ENCODE measurements at regions not wholly inside any gene's neighbourhood (a gene's known extent, or its start where the extent isn't known, plus 50 kb on each side); places are given as distances from the start of the nearest gene placed in this dataset.
"Not testable (repeated sequence)": the region's sequence is repeated elsewhere in the genome, so short reads cannot be mapped to it uniquely, and the experiment has no call there.

DNA sequence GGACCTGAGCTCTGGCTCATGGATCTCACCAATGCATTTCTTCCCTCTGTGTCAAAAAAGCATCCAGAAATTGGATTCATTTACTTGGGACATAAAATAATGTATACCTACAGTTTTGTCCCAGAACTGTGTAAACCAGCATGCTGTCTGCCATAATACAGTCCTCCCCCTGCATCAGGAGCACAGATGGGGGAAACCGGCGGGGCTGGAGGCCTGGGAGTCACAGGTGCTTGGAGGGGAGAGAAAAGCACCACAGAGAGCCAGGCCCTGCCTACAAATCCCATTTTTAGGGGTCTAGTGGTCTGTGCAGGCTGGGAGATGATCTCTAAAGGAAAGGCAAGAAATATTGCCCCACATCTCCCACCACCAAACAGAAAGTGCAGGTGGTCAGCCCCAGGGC is 91.8 kb downstream of the POTEM start:
- not testable (repeated sequence) for TF ChIP-seq POLR2AphosphoS5 (IDR thresholded peaks at IDR 0.05)
- TF ChIP-seq, protein P1, sequence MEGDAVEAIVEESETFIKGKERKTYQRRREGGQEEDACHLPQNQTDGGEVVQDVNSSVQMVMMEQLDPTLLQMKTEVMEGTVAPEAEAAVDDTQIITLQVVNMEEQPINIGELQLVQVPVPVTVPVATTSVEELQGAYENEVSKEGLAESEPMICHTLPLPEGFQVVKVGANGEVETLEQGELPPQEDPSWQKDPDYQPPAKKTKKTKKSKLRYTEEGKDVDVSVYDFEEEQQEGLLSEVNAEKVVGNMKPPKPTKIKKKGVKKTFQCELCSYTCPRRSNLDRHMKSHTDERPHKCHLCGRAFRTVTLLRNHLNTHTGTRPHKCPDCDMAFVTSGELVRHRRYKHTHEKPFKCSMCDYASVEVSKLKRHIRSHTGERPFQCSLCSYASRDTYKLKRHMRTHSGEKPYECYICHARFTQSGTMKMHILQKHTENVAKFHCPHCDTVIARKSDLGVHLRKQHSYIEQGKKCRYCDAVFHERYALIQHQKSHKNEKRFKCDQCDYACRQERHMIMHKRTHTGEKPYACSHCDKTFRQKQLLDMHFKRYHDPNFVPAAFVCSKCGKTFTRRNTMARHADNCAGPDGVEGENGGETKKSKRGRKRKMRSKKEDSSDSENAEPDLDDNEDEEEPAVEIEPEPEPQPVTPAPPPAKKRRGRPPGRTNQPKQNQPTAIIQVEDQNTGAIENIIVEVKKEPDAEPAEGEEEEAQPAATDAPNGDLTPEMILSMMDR (IDR thresholded peaks at IDR 0.05), result not testable (repeated sequence)

Measured in prostate gland (tissue), 2 donors.